Esophagus muscularis mucosa (tissue), 4 donors: ENCODE measurements at regions not wholly inside any gene's neighbourhood (a gene's known extent, or its start where the extent isn't known, plus 50 kb on each side); places are given as distances from the start of the nearest gene placed in this dataset.

Experiments
- CTCF ChIP-seq, 3 experiments: fragments of 200-600 bp in 2 of 3; fragments of 450-650 bp in 1 of 3; sonication (generic) in 2 of 3; IDR thresholded peaks; one replicate each; pipeline ENCODE4 v1.5.1; 2017 to 2019; ENCODE audit warnings: antibody characterized with exemption in 3 of 3, mild to moderate bottlenecking in 2 of 3, moderate library complexity in 1 of 3
- EP300 ChIP-seq: sonication (generic); formaldehyde crosslinking; IDR thresholded peaks from one replicate; pipeline ENCODE4 v1.6.1; 2017; ENCODE audit warnings: antibody characterized with exemption
- POLR2AphosphoS5 ChIP-seq, 2 donors: sonication (generic); formaldehyde crosslinking; IDR thresholded peaks; one replicate each; pipeline ENCODE4 v1.6.1; 2017; ENCODE audit warnings: antibody characterized with exemption in 2 of 2

GRCh38 chr11:112348480-112349029 is 87.9 kb upstream of the PLET1 start:
- no peak for TF ChIP-seq POLR2AphosphoS5 (IDR thresholded peaks at IDR 0.05)
- no peak for TF ChIP-seq CTCF (IDR thresholded peaks at IDR 0.05)
- TF ChIP-seq EP300 = no peak
